ENCODE measurements at regions not wholly inside any gene's neighbourhood (a gene's known extent, or its start where the extent isn't known, plus 50 kb on each side); places are given as distances from the start of the nearest gene placed in this dataset.
A peak's percentile ranks its signal among the peaks of the same experiment; 100 is the strongest.

DNA sequence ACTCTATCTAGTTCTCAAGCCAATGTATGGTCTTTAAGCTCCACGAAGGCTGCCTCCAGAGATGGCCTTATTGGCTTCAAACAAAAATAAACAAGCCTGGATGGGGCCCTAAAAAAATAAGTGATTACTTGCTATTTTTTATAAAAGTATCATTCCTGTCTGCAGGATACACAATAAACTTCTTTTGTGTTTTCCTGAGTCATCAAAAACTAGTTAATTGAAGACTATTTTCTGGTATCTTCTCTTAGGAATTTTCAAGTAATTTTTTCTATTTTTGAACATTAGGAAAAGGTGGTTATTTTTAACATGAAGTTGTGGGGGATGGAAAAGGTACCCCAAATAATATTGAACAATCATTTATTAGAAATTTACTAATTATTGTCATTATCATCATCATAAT, 213.1 kb upstream of the DYNLRB2 start:
- ChIA-PET CTCF (interaction anchor here (0.9 kb wide), 1 partner anchor 10 kb away, joined by 3 read pairs; no protein-coding TSS in a partner anchor), POLR2A (no interaction called here)
- DNase-seq (ENCODE audit: low spot score) (no peak), ATAC-seq (no peak)
- Mint-ChIP-seq H3K27ac (no peak overlapping the region), H3K36me3 (no peaks in the 10 kb centered on the region), H3K4me3 (no peak overlapping the region), H3K4me1 (peaks cover 17% of the 10 kb centered on the region), H3K9me3 (no peaks in the 10 kb centered on the region), H3K27me3 (ENCODE audit: low read depth) (no peaks in the 10 kb centered on the region)
- TF ChIP-seq TEAD4 (CRISPR knock-in tag; IDR thresholded peaks at IDR 0.05) (no peak), ZNF219 (CRISPR knock-in tag; IDR thresholded peaks at IDR 0.05; ENCODE audit: borderline replicate concordance) (no peak), ZNF263 (CRISPR knock-in tag; IDR thresholded peaks at IDR 0.05; ENCODE audit: low read depth) (no peak), GTF2I (CRISPR knock-in tag; conservative IDR thresholded peaks at IDR 0.05) (no peak)
- TF ChIP-seq, protein P1, sequence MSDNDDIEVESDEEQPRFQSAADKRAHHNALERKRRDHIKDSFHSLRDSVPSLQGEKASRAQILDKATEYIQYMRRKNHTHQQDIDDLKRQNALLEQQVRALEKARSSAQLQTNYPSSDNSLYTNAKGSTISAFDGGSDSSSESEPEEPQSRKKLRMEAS (CRISPR knock-in tag; IDR thresholded peaks at IDR 0.05), result no peak
- TF ChIP-seq, protein P2, sequence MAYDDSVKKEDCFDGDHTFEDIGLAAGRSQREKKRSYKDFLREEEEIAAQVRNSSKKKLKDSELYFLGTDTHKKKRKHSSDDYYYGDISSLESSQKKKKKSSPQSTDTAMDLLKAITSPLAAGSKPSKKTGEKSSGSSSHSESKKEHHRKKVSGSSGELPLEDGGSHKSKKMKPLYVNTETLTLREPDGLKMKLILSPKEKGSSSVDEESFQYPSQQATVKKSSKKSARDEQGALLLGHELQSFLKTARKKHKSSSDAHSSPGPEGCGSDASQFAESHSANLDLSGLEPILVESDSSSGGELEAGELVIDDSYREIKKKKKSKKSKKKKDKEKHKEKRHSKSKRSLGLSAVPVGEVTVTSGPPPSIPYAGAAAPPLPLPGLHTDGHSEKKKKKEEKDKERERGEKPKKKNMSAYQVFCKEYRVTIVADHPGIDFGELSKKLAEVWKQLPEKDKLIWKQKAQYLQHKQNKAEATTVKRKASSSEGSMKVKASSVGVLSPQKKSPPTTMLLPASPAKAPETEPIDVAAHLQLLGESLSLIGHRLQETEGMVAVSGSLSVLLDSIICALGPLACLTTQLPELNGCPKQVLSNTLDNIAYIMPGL (CRISPR knock-in tag; IDR thresholded peaks at IDR 0.05), result no peak
- TF ChIP-seq, protein P3, sequence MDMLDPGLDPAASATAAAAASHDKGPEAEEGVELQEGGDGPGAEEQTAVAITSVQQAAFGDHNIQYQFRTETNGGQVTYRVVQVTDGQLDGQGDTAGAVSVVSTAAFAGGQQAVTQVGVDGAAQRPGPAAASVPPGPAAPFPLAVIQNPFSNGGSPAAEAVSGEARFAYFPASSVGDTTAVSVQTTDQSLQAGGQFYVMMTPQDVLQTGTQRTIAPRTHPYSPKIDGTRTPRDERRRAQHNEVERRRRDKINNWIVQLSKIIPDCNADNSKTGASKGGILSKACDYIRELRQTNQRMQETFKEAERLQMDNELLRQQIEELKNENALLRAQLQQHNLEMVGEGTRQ (CRISPR knock-in tag; IDR thresholded peaks at IDR 0.05), result no peak
- TF ChIP-seq, protein P4, sequence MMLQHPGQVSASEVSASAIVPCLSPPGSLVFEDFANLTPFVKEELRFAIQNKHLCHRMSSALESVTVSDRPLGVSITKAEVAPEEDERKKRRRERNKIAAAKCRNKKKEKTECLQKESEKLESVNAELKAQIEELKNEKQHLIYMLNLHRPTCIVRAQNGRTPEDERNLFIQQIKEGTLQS (CRISPR knock-in tag; conservative IDR thresholded peaks at IDR 0.05), result no peak

DNA sequence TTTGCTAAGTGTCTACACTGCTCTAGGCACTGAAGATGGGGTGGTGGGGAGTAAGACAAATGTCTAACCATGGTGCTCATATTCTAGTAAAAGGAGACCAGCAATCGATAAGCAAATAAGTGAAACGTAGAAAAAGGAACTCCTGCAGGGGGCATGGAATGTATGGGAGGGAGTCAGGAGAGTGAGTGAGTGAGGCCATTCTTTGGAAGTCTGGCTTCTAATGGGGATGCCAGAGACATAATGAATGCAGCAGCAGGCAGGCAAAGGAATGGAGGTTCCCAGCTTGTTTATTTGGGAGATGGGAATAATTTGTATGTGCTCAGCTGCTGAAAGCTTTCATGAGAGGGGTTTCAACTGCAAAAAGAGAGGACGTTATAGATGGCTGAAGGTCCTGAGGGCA, 216.4 kb upstream of the DYNLRB2 start:
- H3K27me3 Mint-ChIP-seq (ENCODE audit: low read depth), result no peaks in the 10 kb centered on the region
- H3K36me3 Mint-ChIP-seq, result no peaks in the 10 kb centered on the region
- ChIA-PET POLR2A (no interaction called here), CTCF (interaction anchor here (1.4 kb wide), 1 partner anchor 47 kb away, joined by 4 read pairs; no protein-coding TSS in a partner anchor)
- H3K27ac Mint-ChIP-seq, result peak overlapping the region; percentile 59; the same call in 1 of the 2 replicates
- ATAC-seq (peak; percentile 57), DNase-seq (ENCODE audit: low spot score) (no peak)
- no peak overlapping the region for H3K4me3 Mint-ChIP-seq
- peaks cover 17% of the 10 kb centered on the region for H3K4me1 Mint-ChIP-seq
- H3K9me3 Mint-ChIP-seq, result no peaks in the 10 kb centered on the region; the same call in 1 of the 2 replicates
- TF ChIP-seq, protein P5, sequence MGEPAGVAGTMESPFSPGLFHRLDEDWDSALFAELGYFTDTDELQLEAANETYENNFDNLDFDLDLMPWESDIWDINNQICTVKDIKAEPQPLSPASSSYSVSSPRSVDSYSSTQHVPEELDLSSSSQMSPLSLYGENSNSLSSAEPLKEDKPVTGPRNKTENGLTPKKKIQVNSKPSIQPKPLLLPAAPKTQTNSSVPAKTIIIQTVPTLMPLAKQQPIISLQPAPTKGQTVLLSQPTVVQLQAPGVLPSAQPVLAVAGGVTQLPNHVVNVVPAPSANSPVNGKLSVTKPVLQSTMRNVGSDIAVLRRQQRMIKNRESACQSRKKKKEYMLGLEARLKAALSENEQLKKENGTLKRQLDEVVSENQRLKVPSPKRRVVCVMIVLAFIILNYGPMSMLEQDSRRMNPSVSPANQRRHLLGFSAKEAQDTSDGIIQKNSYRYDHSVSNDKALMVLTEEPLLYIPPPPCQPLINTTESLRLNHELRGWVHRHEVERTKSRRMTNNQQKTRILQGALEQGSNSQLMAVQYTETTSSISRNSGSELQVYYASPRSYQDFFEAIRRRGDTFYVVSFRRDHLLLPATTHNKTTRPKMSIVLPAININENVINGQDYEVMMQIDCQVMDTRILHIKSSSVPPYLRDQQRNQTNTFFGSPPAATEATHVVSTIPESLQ (CRISPR knock-in tag; IDR thresholded peaks at IDR 0.05), result no peak
- no peak for TF ChIP-seq NFATC4 (CRISPR knock-in tag; IDR thresholded peaks at IDR 0.05)
- TF ChIP-seq, protein P6, sequence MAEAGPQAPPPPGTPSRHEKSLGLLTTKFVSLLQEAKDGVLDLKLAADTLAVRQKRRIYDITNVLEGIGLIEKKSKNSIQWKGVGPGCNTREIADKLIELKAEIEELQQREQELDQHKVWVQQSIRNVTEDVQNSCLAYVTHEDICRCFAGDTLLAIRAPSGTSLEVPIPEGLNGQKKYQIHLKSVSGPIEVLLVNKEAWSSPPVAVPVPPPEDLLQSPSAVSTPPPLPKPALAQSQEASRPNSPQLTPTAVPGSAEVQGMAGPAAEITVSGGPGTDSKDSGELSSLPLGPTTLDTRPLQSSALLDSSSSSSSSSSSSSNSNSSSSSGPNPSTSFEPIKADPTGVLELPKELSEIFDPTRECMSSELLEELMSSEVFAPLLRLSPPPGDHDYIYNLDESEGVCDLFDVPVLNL (CRISPR knock-in tag; IDR thresholded peaks at IDR 0.05; ENCODE audit: borderline replicate concordance, low read depth), result no peak
- TF ChIP-seq, protein P7, sequence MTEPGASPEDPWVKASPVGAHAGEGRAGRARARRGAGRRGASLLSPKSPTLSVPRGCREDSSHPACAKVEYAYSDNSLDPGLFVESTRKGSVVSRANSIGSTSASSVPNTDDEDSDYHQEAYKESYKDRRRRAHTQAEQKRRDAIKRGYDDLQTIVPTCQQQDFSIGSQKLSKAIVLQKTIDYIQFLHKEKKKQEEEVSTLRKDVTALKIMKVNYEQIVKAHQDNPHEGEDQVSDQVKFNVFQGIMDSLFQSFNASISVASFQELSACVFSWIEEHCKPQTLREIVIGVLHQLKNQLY (CRISPR knock-in tag; IDR thresholded peaks at IDR 0.05), result no peak
- TF ChIP-seq, protein P8, sequence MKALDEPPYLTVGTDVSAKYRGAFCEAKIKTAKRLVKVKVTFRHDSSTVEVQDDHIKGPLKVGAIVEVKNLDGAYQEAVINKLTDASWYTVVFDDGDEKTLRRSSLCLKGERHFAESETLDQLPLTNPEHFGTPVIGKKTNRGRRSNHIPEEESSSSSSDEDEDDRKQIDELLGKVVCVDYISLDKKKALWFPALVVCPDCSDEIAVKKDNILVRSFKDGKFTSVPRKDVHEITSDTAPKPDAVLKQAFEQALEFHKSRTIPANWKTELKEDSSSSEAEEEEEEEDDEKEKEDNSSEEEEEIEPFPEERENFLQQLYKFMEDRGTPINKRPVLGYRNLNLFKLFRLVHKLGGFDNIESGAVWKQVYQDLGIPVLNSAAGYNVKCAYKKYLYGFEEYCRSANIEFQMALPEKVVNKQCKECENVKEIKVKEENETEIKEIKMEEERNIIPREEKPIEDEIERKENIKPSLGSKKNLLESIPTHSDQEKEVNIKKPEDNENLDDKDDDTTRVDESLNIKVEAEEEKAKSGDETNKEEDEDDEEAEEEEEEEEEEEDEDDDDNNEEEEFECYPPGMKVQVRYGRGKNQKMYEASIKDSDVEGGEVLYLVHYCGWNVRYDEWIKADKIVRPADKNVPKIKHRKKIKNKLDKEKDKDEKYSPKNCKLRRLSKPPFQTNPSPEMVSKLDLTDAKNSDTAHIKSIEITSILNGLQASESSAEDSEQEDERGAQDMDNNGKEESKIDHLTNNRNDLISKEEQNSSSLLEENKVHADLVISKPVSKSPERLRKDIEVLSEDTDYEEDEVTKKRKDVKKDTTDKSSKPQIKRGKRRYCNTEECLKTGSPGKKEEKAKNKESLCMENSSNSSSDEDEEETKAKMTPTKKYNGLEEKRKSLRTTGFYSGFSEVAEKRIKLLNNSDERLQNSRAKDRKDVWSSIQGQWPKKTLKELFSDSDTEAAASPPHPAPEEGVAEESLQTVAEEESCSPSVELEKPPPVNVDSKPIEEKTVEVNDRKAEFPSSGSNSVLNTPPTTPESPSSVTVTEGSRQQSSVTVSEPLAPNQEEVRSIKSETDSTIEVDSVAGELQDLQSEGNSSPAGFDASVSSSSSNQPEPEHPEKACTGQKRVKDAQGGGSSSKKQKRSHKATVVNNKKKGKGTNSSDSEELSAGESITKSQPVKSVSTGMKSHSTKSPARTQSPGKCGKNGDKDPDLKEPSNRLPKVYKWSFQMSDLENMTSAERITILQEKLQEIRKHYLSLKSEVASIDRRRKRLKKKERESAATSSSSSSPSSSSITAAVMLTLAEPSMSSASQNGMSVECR (CRISPR knock-in tag; IDR thresholded peaks at IDR 0.05; ENCODE audit: borderline replicate concordance), result no peak
- TF ChIP-seq CREB1 (CRISPR knock-in tag; IDR thresholded peaks at IDR 0.05), result no peak
- TF ChIP-seq ZNF317 (CRISPR knock-in tag; IDR thresholded peaks at IDR 0.05; ENCODE audit: borderline replicate concordance, low read depth), result no peak
- TF ChIP-seq SMAD3 (CRISPR knock-in tag; IDR thresholded peaks at IDR 0.05; ENCODE audit: borderline replicate concordance), result no peak
- TF ChIP-seq, protein P9, sequence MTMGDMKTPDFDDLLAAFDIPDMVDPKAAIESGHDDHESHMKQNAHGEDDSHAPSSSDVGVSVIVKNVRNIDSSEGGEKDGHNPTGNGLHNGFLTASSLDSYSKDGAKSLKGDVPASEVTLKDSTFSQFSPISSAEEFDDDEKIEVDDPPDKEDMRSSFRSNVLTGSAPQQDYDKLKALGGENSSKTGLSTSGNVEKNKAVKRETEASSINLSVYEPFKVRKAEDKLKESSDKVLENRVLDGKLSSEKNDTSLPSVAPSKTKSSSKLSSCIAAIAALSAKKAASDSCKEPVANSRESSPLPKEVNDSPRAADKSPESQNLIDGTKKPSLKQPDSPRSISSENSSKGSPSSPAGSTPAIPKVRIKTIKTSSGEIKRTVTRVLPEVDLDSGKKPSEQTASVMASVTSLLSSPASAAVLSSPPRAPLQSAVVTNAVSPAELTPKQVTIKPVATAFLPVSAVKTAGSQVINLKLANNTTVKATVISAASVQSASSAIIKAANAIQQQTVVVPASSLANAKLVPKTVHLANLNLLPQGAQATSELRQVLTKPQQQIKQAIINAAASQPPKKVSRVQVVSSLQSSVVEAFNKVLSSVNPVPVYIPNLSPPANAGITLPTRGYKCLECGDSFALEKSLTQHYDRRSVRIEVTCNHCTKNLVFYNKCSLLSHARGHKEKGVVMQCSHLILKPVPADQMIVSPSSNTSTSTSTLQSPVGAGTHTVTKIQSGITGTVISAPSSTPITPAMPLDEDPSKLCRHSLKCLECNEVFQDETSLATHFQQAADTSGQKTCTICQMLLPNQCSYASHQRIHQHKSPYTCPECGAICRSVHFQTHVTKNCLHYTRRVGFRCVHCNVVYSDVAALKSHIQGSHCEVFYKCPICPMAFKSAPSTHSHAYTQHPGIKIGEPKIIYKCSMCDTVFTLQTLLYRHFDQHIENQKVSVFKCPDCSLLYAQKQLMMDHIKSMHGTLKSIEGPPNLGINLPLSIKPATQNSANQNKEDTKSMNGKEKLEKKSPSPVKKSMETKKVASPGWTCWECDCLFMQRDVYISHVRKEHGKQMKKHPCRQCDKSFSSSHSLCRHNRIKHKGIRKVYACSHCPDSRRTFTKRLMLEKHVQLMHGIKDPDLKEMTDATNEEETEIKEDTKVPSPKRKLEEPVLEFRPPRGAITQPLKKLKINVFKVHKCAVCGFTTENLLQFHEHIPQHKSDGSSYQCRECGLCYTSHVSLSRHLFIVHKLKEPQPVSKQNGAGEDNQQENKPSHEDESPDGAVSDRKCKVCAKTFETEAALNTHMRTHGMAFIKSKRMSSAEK (CRISPR knock-in tag; IDR thresholded peaks at IDR 0.05; ENCODE audit: borderline replicate concordance), result no peak
- no peak for TF ChIP-seq KAT7 (CRISPR knock-in tag; IDR thresholded peaks at IDR 0.05; ENCODE audit: borderline replicate concordance)
- no peak for TF ChIP-seq JAZF1 (CRISPR knock-in tag; IDR thresholded peaks at IDR 0.05)

All from WTC11 (cell line).